HFF-Myc (cell line): ENCODE measurements at regions not wholly inside any gene's neighbourhood (a gene's known extent, or its start where the extent isn't known, plus 50 kb on each side); places are given as distances from the start of the nearest gene placed in this dataset.

Experiments
- DNase-seq: peaks from one replicate; pipeline ENCODE4 v3.0.0-alpha.2; 2011; ENCODE audit warnings: low read depth; ENCODE audit errors: extremely low read depth
- H3K4me3 ChIP-seq: replicated peaks from 2 replicates; pipeline ENCODE4 v1.5.1; 2011; ENCODE audit warnings: low read depth, mild to moderate bottlenecking, control low read depth, low read length
- TF ChIP-seq, protein P1 (sequence below): IDR thresholded peaks from 2 replicates; pipeline ENCODE4 v1.5.1; 2012; ENCODE audit warnings: mild to moderate bottlenecking, low read depth, low read length, control low read depth; ENCODE audit errors: missing control alignments

DNA sequence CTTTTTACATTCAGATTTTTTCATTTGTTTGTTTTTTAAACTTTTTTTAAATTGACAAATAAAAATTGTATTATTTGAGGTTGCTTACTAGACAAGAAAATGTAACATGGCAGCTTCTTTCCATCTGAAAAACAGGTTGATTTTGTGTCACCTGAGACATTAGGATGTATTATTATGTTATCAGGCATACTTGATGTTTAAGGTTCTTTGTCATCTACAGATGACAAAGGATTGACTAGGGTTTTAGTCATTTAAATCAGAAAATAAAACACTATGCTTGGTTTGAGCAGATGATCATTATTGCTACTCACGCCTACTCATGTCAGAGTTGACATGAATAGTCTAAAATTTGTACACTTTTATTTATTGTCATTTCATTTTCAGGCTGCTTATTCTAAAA, 1494.5 kb downstream of the SLITRK5 start:
- TF ChIP-seq, protein P1, sequence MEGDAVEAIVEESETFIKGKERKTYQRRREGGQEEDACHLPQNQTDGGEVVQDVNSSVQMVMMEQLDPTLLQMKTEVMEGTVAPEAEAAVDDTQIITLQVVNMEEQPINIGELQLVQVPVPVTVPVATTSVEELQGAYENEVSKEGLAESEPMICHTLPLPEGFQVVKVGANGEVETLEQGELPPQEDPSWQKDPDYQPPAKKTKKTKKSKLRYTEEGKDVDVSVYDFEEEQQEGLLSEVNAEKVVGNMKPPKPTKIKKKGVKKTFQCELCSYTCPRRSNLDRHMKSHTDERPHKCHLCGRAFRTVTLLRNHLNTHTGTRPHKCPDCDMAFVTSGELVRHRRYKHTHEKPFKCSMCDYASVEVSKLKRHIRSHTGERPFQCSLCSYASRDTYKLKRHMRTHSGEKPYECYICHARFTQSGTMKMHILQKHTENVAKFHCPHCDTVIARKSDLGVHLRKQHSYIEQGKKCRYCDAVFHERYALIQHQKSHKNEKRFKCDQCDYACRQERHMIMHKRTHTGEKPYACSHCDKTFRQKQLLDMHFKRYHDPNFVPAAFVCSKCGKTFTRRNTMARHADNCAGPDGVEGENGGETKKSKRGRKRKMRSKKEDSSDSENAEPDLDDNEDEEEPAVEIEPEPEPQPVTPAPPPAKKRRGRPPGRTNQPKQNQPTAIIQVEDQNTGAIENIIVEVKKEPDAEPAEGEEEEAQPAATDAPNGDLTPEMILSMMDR = no peak
- DNase-seq = no peak
- H3K4me3 ChIP-seq = no peak overlapping the region

DNA sequence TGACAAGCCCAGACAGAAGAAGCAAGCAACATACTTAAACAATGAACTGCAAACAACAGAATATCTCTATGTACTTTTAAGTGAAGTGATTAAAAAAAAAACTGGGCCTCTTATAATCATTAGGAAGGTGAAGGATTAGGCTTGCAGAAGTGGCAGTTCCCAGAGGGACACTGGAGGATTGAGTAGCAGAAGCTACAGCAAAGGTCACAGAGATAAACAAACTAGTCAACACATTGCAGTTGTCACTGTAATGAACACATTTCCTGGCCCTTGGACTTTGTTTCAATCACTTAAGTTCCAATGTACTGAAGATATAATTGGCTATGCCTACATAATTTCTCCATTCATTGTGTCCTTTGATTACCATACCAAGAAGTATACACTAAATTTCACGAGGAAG, 1498.8 kb downstream of the SLITRK5 start:
- no peak overlapping the region for H3K4me3 ChIP-seq
- TF ChIP-seq, protein P1 = no peak
- no peak for DNase-seq

DNA sequence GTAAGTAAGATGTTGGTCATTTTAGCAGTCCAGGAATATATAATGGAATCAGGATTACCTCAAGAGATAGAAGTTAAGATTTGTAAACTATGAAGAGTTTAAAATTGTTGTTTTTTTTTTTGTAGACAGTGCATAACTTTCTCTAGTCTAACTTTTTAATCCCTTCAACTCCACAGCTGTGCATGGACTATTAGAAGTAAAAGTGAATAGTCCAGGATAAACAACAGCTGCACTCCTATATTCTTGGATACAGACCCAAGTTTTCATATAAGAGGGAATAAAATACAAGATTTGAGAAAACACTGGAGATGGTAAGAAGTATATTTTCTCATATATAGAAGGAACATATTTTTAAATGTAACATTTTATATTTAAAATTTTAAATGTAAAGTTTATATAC, 1509.9 kb downstream of the SLITRK5 start:
- H3K4me3 ChIP-seq = no peak overlapping the region
- DNase-seq = no peak
- TF ChIP-seq, protein P1 = no peak

DNA sequence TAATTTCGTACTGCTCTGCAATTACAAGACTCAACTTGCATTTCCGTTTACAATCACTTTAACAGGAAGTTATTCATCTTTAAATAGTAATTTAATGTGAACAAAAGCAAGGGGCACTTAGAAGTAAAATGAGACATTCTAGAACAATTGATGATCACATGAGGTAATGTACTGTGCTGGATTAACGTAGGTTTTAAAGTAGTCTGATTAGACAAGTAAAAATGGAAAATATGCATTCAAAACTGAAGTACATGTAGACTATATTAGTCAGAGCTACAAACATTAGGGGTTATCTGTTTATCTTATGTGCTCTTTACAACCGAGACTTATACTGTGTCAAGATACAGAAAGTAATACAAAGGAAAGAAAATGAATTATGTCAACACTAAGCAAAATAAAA, 1528.0 kb downstream of the SLITRK5 start:
- TF ChIP-seq, protein P1 = no peak
- no peak overlapping the region for H3K4me3 ChIP-seq
- no peak for DNase-seq

DNA sequence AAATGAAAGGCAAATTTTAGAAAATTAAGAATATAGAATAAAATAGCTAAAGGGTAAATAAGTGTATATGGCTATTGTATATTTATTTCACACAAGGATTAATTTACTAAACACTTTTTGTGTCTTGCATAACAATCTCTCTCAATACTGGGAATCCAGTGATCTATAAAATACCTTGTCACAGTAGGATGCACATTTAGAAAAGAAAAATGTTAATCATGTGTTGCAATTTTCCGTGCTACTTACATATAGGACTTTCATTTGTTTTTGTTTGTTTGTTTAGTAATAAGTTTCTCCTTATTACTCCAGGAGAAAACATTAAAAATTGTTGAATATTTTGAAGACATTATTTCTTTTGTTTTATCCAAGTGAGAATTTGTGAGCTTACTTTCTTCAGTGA, 1533.3 kb downstream of the SLITRK5 start:
- no peak overlapping the region for H3K4me3 ChIP-seq
- TF ChIP-seq, protein P1 = no peak
- no peak for DNase-seq

DNA sequence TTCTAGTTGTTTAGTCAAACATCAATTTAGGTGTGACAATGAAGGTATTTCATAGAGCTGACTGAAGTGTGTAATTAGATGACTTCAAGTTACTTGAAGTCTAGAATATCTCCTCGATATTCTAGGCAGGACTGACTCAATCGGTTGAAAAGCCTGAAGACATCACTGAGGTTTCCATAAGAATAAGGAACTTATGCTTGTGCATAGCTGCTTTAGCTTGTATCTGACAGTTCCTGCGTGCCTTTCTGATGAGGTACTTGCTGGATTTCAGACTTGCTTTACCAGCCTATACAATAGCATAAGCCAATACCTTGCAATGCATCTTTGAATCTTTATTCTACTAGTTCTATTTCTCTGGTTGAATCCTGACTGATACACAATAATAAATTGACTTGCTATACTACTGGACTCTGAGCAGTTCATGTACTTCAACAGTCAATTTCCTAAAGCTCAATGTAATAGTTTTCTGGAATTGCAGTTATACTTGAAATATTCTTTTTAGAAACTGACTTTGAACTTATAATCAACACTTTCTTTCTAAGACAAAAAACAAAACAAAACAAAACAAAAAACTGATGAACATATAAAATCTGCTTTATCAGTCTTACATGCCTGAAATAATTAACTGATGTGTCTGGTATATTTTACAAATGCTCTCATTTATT, 1534.8 kb downstream of the SLITRK5 start:
- TF ChIP-seq, protein P1 = no peak
- no peak overlapping the region for H3K4me3 ChIP-seq
- DNase-seq = no peak

DNA sequence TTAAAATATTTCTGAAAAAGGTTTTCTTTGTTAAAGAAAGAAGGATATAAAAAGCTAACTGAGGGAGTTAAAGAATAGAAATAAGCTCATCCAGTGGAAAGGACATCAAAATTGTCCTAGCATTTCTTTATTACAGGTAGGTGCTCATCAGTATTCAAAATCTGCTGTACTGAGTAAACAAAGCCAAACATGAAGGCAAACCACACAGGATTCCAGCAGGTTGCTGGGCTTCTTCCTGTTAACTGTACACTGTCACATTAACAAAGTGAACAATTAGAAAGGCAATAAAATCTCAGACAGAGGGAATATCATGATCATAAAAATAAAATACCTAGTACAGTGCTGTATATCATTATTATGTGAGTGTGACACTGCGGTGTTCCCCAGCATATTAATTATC, 1541.0 kb downstream of the SLITRK5 start:
- TF ChIP-seq, protein P1 = no peak
- H3K4me3 ChIP-seq = no peak overlapping the region

More for the DNA sequence above, 1541.0 kb downstream of the SLITRK5 start:
- no peak for DNase-seq
